ENCODE measurements at regions not wholly inside any gene's neighbourhood (a gene's known extent, or its start where the extent isn't known, plus 50 kb on each side); places are given as distances from the start of the nearest gene placed in this dataset.

DNA sequence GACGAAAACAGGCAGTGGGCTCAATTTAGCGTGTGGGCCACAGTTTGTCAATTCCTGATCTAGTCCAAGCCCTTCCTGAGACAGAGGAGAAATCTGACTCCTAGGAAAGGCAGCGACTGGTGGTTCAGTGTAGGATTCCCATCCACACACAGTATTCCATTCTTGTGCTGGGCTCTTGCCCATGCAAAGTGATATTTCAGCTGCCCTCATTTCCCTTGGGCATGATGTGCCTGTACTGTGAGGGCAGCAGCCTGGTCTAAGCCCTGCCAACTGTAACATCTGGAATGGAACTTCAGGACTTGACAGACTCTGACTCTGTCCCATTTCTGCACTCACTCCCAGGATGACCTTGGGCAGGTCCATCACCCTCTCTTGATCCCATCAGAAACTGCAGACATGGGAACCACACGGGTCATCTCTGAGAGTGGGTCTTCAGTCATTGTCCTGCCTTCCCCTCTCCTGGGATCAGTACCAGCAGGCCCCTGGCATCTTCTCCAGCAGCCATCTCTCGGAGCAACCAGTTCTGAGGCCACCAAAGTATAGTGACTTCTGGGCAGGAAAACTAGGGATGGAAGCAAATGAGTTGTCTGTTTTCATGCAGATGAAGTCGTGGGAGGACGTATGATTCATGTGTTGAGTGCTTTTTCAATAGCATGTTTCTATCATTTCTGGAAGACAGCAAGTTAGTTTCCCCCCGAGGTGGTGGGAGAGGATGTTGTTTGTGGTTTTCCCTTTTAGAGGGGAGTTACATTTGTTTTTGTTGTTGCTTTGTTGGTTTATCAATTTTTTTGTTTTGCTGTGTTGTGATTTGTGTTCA is 54.2 kb upstream of the BCL2L14 start:
- no peak for DNase-seq (ENCODE audit: low read depth)

DNA sequence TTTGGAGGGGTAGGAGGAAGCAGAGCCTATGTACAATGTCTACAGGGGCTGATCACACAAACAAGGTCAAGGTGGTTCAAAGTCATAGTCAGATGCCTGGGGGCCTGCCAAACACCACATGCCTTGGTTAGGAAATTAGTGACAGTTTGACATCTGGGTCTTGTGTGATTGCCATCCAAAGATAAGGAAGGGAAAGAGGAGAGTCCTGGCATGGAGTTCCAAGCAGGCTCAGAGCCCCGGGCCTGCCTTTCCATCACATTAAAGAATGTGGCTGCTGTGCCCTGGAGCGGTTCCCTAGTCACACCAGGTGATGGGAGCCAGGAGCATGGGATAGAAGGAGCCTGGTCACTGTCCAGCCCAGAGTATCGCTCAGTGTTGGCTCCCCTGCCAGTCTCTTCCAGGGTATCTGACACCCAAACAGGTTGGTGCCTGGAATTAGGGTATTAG is 53.6 kb upstream of the BCL2L14 start:
- DNase-seq (ENCODE audit: low read depth): no peak

DNA sequence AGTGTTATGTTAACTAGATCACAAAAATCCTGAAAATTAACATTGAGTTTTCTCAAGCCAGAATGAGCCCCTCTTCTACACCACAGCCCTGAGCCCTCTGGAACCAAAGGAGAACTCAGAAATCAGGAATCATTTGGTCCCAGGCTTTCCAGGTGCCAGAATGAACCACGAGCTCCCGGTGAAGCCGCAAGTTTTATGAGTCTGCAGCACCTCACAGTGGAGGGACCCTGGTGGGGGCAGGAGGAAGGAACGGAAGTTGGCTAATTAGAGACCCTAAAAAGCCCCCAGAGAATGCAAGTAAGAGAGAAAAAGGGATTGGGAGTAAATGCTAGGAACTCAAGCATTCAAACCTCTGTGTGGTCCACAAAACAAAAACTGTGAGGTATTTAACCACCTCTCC is 52.9 kb upstream of the BCL2L14 start:
- DNase-seq (ENCODE audit: low read depth): no peak

DNA sequence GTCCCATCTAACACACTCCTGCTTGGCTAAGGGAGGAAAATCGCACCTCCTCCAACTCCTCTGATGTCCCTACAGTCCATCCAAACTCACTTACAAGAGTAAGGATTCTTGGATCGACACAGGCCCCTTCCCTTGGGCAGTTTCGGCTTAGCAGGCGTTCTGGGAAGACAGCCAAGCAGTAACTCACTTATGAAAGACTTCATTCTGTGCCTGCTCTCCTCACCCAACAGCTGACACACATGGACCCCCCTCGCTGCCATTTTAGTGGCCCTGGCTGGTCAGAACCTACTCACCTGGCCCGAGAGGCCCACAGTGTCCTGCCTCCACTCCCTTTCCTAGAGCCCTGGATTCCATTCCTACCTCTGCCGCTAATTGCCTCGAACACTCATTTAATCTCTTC is 52.3 kb upstream of the BCL2L14 start:
- DNase-seq (ENCODE audit: low read depth): no peak

DNA sequence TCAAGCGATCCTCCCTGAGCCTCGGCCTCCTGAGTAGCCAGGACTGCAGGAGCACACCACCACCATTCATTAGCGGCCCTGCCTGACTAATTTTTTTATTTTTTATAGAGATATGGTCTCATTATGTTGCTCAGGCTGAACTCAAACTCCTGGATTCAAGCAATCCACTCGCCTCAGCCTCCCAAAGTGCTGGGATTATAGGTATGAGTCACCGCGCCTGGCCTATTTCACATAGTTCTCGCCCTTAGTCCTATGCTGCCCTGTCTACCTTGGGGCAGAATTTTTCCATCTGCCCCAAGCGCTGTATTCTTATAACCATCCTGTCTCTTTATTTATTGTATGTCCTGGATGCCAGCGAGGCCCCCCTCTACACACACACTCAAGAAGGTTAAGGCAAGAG is 50.9 kb upstream of the BCL2L14 start:
- no peak for DNase-seq (ENCODE audit: low read depth)

DNA sequence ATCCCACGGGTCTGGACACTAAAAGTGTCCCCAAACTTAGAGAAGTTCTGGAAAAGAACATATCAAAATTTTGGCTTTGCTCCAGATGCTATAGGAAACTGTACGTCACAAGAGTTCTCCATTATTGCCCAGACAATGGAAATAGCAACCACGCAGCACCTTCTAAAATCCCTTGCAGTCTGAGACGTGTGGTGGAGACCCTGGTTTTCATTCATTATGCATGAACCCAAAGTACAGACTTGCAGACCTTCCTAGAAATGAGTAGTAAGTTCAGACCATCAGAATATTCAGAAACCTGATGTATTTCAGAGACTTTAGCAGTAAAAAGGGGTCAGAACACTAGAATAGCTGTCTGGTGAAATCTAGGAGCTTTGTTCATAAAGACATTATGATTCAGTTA is 50.0 kb upstream of the BCL2L14 start:
- no peak for DNase-seq (ENCODE audit: low read depth)
